ENCODE measurements at regions not wholly inside any gene's neighbourhood (a gene's known extent, or its start where the extent isn't known, plus 50 kb on each side); places are given as distances from the start of the nearest gene placed in this dataset.

DNA sequence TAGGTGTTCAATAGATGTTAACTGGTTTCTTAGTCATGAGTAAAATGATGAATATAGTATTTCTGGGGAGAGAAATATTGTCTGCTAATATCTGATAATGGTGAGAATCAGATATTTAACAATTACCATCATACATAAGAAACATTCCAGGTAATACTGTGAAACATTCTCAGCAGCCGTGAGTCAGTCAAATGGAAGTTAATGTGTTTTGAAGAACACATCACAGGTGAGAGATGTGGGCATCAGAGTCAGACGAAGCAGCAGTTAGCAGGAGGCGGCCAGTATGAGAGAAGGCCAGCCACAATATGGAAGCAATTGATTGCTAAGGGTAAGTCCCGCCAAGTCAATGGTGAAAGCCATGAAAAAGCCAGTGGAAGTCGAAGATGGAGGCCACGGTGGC, 1035.9 kb downstream of the TUSC7 start:
- H3K4me2 ChIP-seq: no peak overlapping the region
- H4K20me1 ChIP-seq: no peaks in the 10 kb centered on the region
- no peak for TF ChIP-seq Cebpa-rat (IDR thresholded peaks at IDR 0.05)
- H3K36me3 ChIP-seq: no peaks in the 10 kb centered on the region
- H3K9me3 ChIP-seq (replicated peaks in 1 of 11): peaks cover 0 to 7% (median 0%) of the 10 kb centered on the region in 11 experiments; a peak in 1 of 22 replicates
- H3K9ac ChIP-seq: no peak overlapping the region
- no peak overlapping the region for H3K27ac ChIP-seq
- no peaks in the 10 kb centered on the region for H3K4me1 ChIP-seq
- no peak overlapping the region for H3K4me3 ChIP-seq
- H3K27me3 ChIP-seq: no peaks in the 10 kb centered on the region

DNA sequence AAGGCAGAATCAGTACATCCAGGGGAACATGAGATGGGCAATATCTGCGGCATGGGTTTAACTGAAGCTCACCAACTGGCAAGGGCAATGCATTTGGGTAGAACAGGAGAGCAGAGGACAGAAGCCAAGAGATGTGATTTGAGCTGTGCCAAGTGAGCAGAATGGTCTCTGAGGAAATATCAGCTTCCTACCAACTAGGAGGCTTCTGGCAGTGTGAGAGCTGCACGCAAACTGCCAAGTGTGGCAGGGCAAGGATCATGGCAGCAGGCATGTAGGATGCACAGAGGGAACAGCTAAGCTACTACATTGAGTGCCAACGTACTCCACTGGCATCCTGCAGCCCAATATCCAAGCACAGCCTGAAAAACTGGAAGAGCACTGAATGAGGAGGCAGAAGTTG, 1036.5 kb downstream of the TUSC7 start:
- no peak for TF ChIP-seq Cebpa-rat (IDR thresholded peaks at IDR 0.05)
- no peaks in the 10 kb centered on the region for H4K20me1 ChIP-seq
- H3K27ac ChIP-seq: no peak overlapping the region
- no peaks in the 10 kb centered on the region for H3K36me3 ChIP-seq
- no peak overlapping the region for H3K4me2 ChIP-seq
- H3K9me3 ChIP-seq (replicated peaks in 1 of 11): peaks cover 0 to 7% (median 0%) of the 10 kb centered on the region in 11 experiments; a peak in 1 of 22 replicates
- H3K27me3 ChIP-seq: no peaks in the 10 kb centered on the region
- H3K4me1 ChIP-seq: no peaks in the 10 kb centered on the region
- H3K9ac ChIP-seq: no peak overlapping the region
- no peak overlapping the region for H3K4me3 ChIP-seq

DNA sequence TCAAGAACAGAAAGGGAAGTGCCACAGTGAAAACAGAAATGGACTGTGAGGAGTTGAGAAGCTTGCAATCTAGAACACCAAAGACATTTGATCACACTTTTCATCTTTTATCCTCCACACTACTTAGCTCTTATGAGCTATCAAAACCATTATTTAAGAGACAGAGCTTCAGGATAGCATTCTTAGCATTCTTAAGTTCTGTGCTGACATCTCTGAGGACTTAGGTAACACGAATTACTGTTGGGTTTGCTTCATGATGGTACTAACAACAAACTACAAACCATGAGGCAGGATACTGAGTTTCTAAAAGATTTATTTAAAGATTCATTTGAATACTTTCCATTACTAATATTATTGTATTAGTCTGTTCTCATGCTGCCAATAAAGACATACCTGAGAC, 1038.6 kb downstream of the TUSC7 start:
- no peak for TF ChIP-seq Cebpa-rat (IDR thresholded peaks at IDR 0.05)
- no peaks in the 10 kb centered on the region for H3K36me3 ChIP-seq
- no peaks in the 10 kb centered on the region for H3K4me1 ChIP-seq
- no peak overlapping the region for H3K4me3 ChIP-seq
- H3K9me3 ChIP-seq (replicated peaks in 1 of 11): peaks cover 0 to 7% (median 0%) of the 10 kb centered on the region in 11 experiments; a peak in 1 of 22 replicates
- H3K9ac ChIP-seq: no peak overlapping the region
- no peaks in the 10 kb centered on the region for H4K20me1 ChIP-seq
- no peak overlapping the region for H3K27ac ChIP-seq
- no peaks in the 10 kb centered on the region for H3K27me3 ChIP-seq
- no peak overlapping the region for H3K4me2 ChIP-seq

DNA sequence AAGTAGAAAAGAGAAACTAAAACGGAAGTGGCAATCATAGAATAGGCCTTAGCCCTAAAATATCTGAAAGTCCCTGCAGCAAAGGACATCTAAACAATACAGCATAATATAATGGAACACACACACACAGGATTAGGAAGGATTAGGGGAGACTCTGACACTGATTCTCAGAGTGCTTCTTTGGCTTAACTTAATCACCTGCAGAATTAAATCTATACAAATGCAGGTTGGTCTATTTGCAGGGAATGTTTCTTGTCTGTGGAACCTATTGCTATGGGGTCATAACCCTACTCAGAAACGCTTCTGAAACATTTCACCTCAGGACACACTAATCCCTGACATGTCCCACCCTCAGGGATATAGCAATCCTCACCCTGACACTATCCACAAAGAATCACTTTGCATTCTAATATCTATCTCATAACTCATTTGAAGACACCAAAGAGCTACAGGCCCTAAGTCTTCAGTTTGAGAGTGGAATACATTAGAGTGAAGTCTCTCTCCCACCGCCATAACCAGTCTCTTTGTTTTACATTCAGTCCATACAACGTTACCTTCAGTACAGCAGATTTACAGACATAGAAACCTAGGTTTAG, 1041.2 kb downstream of the TUSC7 start:
- Histone ChIP-seq H3K4me2 (no peak overlapping the region), H3K27ac (no peak overlapping the region), H3K4me1 (no peaks in the 10 kb centered on the region), H3K36me3 (no peaks in the 10 kb centered on the region), H4K20me1 (no peaks in the 10 kb centered on the region), H3K27me3 (no peaks in the 10 kb centered on the region), H3K9me3 (replicated peaks in 1 of 11) (peaks cover 0 to 7% (median 0%) of the 10 kb centered on the region in 11 experiments; a peak in 1 of 22 replicates), H3K9ac (no peak overlapping the region), H3K4me3 (no peak overlapping the region)
- TF ChIP-seq Cebpa-rat (IDR thresholded peaks at IDR 0.05): no peak

DNA sequence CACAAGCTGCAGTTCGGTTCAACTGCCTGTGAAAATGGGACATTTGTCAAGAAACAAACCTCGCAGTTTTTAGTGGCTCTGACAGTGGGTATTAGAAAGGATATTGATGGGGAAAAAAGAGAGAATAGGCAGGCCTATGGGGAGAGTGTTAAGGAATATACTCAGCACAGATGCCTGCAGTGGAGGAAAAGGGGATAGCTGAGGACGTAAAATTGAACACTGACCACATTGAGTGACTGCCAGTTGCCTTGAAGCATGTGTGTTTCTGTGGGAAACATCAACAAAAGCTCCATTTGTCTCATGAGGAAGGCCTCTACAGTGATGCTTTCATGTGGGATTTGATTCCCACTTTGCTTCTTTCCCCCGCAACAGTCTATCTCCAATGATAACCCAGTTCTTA, 1042.1 kb downstream of the TUSC7 start:
- Histone ChIP-seq H4K20me1 (no peaks in the 10 kb centered on the region), H3K27ac (no peak overlapping the region), H3K4me2 (no peak overlapping the region), H3K9ac (no peak overlapping the region), H3K4me3 (no peak overlapping the region), H3K9me3 (replicated peaks in 1 of 11) (peaks cover 0 to 7% (median 0%) of the 10 kb centered on the region in 11 experiments; a peak in 1 of 22 replicates), H3K4me1 (no peaks in the 10 kb centered on the region), H3K36me3 (no peaks in the 10 kb centered on the region), H3K27me3 (no peaks in the 10 kb centered on the region)
- TF ChIP-seq Cebpa-rat (IDR thresholded peaks at IDR 0.05): no peak

DNA sequence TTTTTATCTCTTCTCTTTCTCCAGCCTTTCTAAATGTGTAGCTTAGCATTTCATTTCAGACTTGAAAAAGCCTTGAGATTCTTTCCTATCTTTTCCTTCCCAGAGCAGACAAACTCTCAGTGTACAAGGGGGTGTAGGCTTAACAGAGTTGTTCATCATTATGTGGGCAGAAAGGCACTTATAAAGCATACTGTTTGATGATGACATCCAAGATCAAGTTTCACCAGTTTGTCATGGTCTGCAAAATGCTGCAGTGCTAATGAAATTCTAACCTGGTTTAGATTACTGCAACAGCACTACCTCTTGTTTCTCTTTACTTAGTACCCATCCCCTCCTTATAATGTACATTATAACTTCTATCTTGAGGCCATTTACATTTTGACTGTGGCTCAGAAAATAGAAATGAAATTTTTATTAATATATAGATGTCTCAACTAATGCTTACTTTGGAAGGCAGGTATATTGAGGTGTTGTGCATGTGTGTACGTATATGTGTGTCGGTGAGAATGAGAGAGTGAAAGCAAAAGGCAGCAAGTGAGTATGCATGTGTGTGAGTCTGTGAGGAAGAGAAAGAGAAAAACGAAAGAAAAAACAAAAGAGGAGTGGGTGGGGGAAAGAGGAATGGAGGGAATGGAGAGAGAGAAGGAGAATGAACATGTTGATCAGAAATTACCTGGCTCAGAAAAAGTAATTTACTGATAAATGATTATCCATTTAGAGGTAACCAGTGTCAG, 1043.6 kb downstream of the TUSC7 start:
- Histone ChIP-seq H3K4me2 (no peak overlapping the region), H3K9ac (no peak overlapping the region), H3K27ac (no peak overlapping the region), H3K4me3 (no peak overlapping the region), H4K20me1 (no peaks in the 10 kb centered on the region), H3K27me3 (no peaks in the 10 kb centered on the region), H3K36me3 (no peaks in the 10 kb centered on the region), H3K9me3 (replicated peaks in 1 of 11) (peaks cover 0 to 7% (median 0%) of the 10 kb centered on the region in 11 experiments; a peak in 1 of 22 replicates), H3K4me1 (no peaks in the 10 kb centered on the region)
- TF ChIP-seq Cebpa-rat (IDR thresholded peaks at IDR 0.05): no peak

DNA sequence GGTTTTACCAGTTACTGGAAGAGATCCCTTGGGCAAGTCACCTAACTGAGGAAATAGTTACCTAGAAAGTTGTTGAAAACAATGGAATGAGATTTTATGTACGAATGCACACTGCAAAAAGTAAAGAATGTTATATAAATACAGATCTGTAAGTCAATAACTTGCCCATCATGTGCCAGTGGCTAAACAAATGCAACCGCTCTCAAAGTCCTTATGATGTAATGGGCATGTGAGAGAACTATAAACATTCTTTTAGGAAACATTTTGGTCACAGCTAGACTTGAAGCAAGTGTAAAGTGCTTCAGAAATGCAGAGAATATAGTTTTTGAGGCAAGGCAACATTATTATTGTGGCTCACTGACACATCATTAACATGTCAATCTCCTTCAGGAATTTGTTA, 1044.5 kb downstream of the TUSC7 start:
- H3K9me3 ChIP-seq (replicated peaks in 1 of 11): peaks cover 0 to 4% (median 0%) of the 10 kb centered on the region in 11 experiments; a peak in 1 of 22 replicates
- no peaks in the 10 kb centered on the region for H4K20me1 ChIP-seq
- TF ChIP-seq Cebpa-rat (IDR thresholded peaks at IDR 0.05): no peak
- no peak overlapping the region for H3K4me3 ChIP-seq
- H3K27me3 ChIP-seq: no peaks in the 10 kb centered on the region
- no peak overlapping the region for H3K4me2 ChIP-seq
- no peaks in the 10 kb centered on the region for H3K4me1 ChIP-seq
- no peak overlapping the region for H3K27ac ChIP-seq
- no peak overlapping the region for H3K9ac ChIP-seq
- no peaks in the 10 kb centered on the region for H3K36me3 ChIP-seq

DNA sequence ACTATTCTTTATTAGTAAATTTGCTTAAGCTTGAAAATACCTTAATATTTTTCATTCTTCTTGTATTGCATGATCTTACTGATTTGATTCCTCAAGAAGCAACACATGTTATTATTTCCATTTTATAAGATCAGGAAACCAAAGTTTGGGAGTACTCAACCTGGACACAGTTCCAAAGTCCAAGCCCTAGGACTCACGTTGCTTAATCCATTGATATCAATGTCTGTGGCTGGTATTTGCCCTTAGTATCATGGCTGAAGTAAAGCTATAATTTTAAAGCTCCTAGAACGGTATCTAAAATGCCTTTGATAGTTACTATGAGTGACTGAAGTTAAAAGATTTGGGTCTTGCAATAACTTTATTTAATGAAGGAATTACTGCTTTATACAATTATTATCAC, 1045.3 kb downstream of the TUSC7 start:
- Histone ChIP-seq H3K4me3 (no peak overlapping the region), H3K36me3 (no peaks in the 10 kb centered on the region), H3K27me3 (no peaks in the 10 kb centered on the region), H3K4me1 (no peaks in the 10 kb centered on the region), H3K9ac (no peak overlapping the region), H3K9me3 (replicated peaks in 1 of 11) (0 out of 22 replicates have a peak, but pooled peaks cover 0 to 4% (median 0%) of the 10 kb centered on the region in 11 experiments), H3K4me2 (no peak overlapping the region), H3K27ac (no peak overlapping the region), H4K20me1 (no peaks in the 10 kb centered on the region)
- TF ChIP-seq Cebpa-rat (IDR thresholded peaks at IDR 0.05): no peak

DNA sequence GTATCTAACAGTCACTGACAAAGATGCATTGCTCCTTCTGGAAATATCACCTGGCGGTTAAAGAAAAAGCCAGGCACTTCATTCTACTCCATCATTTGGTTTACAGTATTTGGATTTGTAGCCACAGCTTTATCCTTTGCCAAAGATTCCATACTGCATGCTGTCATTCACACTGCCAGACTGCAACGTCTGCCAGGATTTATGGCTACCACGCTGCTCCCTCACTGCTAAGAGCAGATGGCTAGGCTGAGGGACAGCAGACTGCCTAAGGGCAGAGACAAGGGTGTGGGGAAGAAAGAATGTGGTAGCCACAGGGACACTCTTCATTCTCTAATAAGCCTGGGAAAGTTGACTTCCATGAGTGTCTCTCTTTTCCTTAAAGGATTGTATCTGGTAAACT, 1047.0 kb downstream of the TUSC7 start:
- H3K9me3 ChIP-seq (replicated peaks in 1 of 11): 0 out of 22 replicates have a peak, but pooled peaks cover 0 to 4% (median 0%) of the 10 kb centered on the region in 11 experiments
- no peak for TF ChIP-seq Cebpa-rat (IDR thresholded peaks at IDR 0.05)
- H4K20me1 ChIP-seq: no peaks in the 10 kb centered on the region
- no peak overlapping the region for H3K27ac ChIP-seq
- no peak overlapping the region for H3K9ac ChIP-seq
- H3K36me3 ChIP-seq: no peaks in the 10 kb centered on the region
- no peak overlapping the region for H3K4me3 ChIP-seq
- no peaks in the 10 kb centered on the region for H3K27me3 ChIP-seq
- H3K4me1 ChIP-seq: no peaks in the 10 kb centered on the region
- no peak overlapping the region for H3K4me2 ChIP-seq
